Fibroblast of pulmonary artery (primary cell): ENCODE measurements at regions not wholly inside any gene's neighbourhood (a gene's known extent, or its start where the extent isn't known, plus 50 kb on each side); places are given as distances from the start of the nearest gene placed in this dataset.
"Not testable (repeated sequence)": the region's sequence is repeated elsewhere in the genome, so short reads cannot be mapped to it uniquely, and the experiment has no call there.

Experiments used
- DNase-seq: peaks from one replicate; pipeline ENCODE4 v3.0.0-alpha.2; 2010; ENCODE audit warnings: low read depth
- H3K4me3 ChIP-seq: replicated peaks from 2 replicates; pipeline ENCODE4 v1.5.1; 2011; ENCODE audit warnings: low read depth, mild to moderate bottlenecking, control low read depth, low read length, moderate library complexity
- CTCF ChIP-seq: IDR thresholded peaks from 2 replicates; pipeline ENCODE4 v1.5.1; 2011; ENCODE audit warnings: mild to moderate bottlenecking, control low read depth, low read length, inconsistent platforms; ENCODE audit errors: missing control alignments

GRCh38 chr14:22344673-22345072 lies 244.4 kb downstream of the DAD1 start:
- no peak overlapping the region for H3K4me3 ChIP-seq
- DNase-seq = no peak
- TF ChIP-seq CTCF = no peak

GRCh38 chr14:22344209-22344608 lies 244.8 kb downstream of the DAD1 start:
- not testable (repeated sequence) for H3K4me3 ChIP-seq, DNase-seq

- no peak for TF ChIP-seq CTCF
- H3K4me3 ChIP-seq = no peak overlapping the region
Observed at GRCh38 chr14:22341049-22341448, 248.0 kb downstream of the DAD1 start.

GRCh38 chr14:22338917-22339715 lies 249.9 kb downstream of the DAD1 start:
- no peak overlapping the region for H3K4me3 ChIP-seq
- DNase-seq = peak; percentile 94
- no peak for TF ChIP-seq CTCF

More at GRCh38 chr14:22341049-22341448, 248.0 kb downstream of the DAD1 start:
- no peak for DNase-seq

GRCh38 chr14:22338381-22338780 lies 250.6 kb downstream of the DAD1 start:
- TF ChIP-seq CTCF = no peak
- no peak overlapping the region for H3K4me3 ChIP-seq
- no peak for DNase-seq

- TF ChIP-seq CTCF = no peak
- no peak for DNase-seq
- H3K4me3 ChIP-seq = no peak overlapping the region
Observed at GRCh38 chr14:22337938-22338337, 251.1 kb downstream of the DAD1 start.

GRCh38 chr14:22337521-22337920 lies 251.5 kb downstream of the DAD1 start:
- DNase-seq = no peak
- no peak overlapping the region for H3K4me3 ChIP-seq
- TF ChIP-seq CTCF = no peak
